ENCODE measurements at regions not wholly inside any gene's neighbourhood (a gene's known extent, or its start where the extent isn't known, plus 50 kb on each side); places are given as distances from the start of the nearest gene placed in this dataset.

DNA sequence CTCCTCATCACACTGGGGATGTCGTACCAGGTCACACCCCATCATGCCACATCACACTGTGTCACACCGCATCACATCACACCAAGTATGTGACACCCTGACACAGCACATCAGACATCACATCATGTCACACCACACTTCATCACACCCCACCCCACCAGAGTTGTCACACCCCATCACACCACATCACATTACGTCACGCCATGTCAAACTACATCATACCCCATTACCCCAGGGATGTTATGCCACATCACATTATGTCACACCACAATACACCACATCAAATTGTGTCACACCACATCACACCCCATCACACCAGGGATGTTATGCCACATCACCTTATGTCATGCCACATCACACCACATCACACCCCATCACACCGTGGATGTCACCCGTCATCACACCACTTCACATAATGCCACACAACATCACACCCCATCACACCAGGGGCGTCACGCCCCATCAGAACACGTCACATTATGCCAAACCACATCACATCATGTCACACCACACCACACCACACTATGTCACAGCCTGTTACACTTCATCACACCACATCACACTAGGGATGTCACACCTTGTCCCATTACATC lies 133.6 kb downstream of the TMEM121 start:
- no peak for TF ChIP-seq POLR2A (IDR thresholded peaks at IDR 0.05)
- TF ChIP-seq, protein P1, sequence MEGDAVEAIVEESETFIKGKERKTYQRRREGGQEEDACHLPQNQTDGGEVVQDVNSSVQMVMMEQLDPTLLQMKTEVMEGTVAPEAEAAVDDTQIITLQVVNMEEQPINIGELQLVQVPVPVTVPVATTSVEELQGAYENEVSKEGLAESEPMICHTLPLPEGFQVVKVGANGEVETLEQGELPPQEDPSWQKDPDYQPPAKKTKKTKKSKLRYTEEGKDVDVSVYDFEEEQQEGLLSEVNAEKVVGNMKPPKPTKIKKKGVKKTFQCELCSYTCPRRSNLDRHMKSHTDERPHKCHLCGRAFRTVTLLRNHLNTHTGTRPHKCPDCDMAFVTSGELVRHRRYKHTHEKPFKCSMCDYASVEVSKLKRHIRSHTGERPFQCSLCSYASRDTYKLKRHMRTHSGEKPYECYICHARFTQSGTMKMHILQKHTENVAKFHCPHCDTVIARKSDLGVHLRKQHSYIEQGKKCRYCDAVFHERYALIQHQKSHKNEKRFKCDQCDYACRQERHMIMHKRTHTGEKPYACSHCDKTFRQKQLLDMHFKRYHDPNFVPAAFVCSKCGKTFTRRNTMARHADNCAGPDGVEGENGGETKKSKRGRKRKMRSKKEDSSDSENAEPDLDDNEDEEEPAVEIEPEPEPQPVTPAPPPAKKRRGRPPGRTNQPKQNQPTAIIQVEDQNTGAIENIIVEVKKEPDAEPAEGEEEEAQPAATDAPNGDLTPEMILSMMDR (IDR thresholded peaks at IDR 0.05), result no peak
